ENCODE measurements at regions not wholly inside any gene's neighbourhood (a gene's known extent, or its start where the extent isn't known, plus 50 kb on each side); places are given as distances from the start of the nearest gene placed in this dataset.

DNA sequence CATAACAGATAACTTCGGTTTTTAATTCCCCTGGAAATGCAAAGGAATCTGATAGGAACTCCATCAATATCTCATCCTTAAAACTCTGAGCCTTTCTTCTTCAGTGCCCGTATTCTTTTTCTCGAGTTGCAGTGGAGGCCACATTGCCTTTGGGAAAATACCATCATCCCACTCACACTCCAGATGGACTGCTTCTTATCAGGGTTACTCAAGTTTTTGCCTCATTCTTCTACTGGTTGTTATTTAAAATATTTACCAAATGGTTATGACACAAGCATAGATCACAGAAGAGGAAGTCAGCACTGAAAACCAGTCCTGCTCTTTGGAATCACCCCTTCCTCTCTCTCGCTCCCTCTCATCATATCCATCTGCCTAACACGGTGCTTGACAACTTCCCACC is 1020.5 kb upstream of the SLC10A2 start:
- intact Hi-C loops (cut with DNase I) = no loop called here
- no peak for DNase-seq (ENCODE audit: low spot score)

DNA sequence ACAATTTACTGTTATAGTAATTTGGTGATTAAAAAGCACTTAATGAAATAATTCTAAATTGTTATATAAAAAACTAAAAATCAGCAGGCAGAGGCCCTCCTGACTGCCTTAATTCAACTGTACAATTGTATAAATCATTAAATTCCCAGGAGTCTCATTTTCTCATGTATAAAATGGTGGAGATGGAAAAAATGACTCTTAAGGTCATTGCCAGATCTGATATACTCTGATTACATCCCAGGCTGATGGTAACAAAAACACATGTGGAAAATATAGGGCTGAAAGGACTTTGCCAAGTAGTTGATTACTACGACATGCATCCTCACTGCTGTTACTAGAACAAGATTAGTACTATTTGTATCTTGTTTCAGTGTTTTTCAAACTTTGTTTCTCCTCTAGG is 1020.0 kb upstream of the SLC10A2 start:
- no peak for DNase-seq (ENCODE audit: low spot score)
- intact Hi-C loops (cut with DNase I) = no loop called here

DNA sequence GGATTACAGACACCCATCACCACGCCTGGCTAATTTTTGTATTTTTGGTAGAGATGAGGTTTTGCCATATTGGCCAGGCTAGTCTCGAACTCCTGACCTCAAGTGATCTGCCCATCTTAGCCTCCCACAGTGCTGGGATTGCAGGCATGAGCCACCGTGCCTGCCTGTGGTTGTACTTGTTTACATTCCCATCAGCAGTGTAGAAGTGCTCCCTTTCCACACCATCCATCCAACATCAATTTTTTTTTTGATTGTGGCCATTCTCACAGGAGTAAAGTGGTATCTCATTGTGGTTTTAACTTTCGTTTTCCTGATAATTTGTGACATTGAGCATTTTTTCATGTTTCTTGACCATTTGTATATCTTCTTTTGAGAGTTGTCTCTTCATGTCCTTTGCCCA is 1019.4 kb upstream of the SLC10A2 start:
- intact Hi-C loops (cut with DNase I) = no loop called here
- no peak for DNase-seq (ENCODE audit: low spot score)

DNA sequence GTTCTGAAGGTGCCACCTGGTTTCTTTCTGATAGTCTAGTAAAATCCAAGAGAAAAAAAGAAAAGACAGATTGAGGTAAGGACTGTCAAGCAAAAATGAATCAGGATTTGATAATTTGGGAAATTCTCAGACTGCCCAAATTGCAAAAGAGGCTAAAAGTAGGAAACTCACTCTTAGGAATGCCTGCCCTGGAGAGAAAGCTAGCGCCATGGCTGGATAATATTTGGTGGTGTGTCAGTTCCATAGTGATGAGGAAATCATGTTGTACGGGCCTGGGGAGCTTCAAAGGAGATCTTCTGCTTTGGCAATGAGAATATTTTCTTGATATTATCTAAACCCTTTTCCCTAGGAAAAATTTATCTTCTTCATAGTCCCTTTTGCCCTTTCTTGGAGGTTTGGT is 1008.1 kb upstream of the SLC10A2 start:
- no peak for DNase-seq (ENCODE audit: low spot score)
- intact Hi-C loops (cut with DNase I) = no loop called here

GRCh38 chr13:104071806-104072205 is 1005.6 kb upstream of the SLC10A2 start:
- intact Hi-C loops (cut with DNase I) = no loop called here
- no peak for DNase-seq (ENCODE audit: low spot score)

DNA sequence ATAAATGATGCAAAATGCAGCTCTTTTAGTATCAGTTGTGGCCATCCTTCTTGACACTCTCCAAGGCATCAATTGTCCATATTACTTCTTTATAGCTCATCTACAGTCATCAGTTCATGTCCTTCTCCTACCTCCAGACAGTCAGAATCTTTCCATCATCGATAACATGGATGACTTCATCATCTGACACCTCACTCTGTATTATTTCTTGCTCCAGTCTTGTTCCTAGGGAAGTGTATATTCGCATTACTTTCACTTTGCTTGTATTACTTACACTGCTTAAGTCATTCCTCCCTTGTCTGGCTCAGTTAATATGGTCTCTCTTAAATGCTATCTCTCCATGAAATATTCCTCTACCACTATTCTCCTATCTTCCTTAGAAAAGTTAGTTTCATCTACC is 999.1 kb upstream of the SLC10A2 start:
- intact Hi-C loops (cut with DNase I) = no loop called here
- DNase-seq (ENCODE audit: low spot score) = no peak

- DNase-seq (ENCODE audit: low spot score) = no peak
- intact Hi-C loops (cut with DNase I) = no loop called here
These were observed 991.6 kb upstream of the SLC10A2 start for GRCh38 chr13:104057861-104058260.

DNA sequence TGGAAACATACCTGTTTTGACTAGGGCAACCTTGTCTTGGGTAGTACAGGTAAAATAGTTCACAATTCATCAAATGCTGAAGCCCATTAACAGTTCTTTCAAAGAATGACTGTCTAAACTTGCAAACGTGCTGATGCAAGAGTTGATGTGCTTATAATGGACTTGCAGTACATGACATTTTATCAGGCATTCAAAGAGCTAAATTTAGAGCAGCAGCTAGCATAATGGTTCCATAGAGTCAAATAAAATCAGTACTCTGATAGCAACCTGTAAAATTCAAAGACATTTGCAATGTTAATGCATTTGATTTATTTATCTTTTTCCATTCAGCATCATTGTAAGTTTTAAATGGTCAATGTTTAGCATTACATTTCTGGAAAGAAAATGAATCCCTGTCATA is 979.7 kb upstream of the SLC10A2 start:
- no peak for DNase-seq (ENCODE audit: low spot score)
- intact Hi-C loops (cut with DNase I) = no loop called here

GRCh38 chr13:104043184-104043583 is 977.0 kb upstream of the SLC10A2 start:
- DNase-seq (ENCODE audit: low spot score) = no peak
- intact Hi-C loops (cut with DNase I) = no loop called here

DNA sequence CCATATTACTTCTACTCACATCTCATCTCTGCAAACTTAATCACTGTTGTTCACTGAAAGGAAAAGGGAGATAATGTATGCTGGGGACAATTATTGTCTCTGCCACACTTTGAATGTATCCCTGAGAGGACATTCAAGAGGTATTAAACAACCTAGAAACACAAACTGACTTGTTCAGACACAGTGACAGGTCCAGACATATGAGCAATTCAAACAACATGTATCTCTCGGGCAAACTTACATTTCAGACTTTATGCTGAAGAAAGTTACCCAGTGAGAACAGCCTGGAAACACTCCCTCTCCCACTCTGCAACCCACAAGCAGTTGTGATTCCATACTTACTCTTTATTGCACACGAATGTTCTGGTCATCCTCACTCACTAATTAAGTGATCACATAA is 968.7 kb upstream of the SLC10A2 start:
- intact Hi-C loops (cut with DNase I) = no loop called here
- DNase-seq (ENCODE audit: low spot score) = no peak

GRCh38 chr13:104025303-104025702 is 959.1 kb upstream of the SLC10A2 start:
- no peak for DNase-seq (ENCODE audit: low spot score)
- intact Hi-C loops (cut with DNase I) = no loop called here

- intact Hi-C loops (cut with DNase I) = no loop called here
- no peak for DNase-seq (ENCODE audit: low spot score)
These were observed 958.4 kb upstream of the SLC10A2 start for GRCh38 chr13:104024416-104025170.

DNA sequence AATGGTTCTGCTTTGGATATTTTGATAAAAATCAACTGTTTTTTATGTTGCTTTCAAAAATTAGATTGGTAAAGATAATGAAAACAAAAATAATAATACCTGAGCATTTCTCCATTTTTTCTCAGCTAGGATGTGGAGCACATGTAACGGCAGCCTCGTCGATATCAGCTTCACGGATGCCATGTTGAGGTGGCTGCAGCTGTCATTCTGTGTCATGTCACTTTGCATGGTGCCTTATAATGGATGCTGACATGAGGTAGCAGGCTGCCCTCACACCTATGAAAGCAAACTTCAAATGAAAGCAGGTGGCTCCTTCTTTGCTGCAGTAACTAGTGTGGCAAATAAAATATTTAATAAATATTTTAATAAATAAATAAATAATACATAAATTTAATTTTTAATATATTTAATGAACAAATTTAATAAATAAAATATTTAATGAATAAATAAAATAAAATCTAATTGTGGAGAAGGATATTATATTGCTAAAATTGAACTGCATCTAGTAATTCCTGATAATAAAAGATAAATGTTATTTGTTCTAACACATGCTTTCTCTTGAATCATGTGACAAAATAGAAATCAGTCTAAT is 955.7 kb upstream of the SLC10A2 start:
- DNase-seq (ENCODE audit: low spot score) = no peak
- intact Hi-C loops (cut with DNase I) = no loop called here

GRCh38 chr13:104017317-104017716 is 951.1 kb upstream of the SLC10A2 start:
- intact Hi-C loops (cut with DNase I) = no loop called here
- DNase-seq (ENCODE audit: low spot score) = no peak

- intact Hi-C loops (cut with DNase I) = no loop called here
- no peak for DNase-seq (ENCODE audit: low spot score)
These were observed 949.6 kb upstream of the SLC10A2 start for GRCh38 chr13:104015646-104016396.

DNA sequence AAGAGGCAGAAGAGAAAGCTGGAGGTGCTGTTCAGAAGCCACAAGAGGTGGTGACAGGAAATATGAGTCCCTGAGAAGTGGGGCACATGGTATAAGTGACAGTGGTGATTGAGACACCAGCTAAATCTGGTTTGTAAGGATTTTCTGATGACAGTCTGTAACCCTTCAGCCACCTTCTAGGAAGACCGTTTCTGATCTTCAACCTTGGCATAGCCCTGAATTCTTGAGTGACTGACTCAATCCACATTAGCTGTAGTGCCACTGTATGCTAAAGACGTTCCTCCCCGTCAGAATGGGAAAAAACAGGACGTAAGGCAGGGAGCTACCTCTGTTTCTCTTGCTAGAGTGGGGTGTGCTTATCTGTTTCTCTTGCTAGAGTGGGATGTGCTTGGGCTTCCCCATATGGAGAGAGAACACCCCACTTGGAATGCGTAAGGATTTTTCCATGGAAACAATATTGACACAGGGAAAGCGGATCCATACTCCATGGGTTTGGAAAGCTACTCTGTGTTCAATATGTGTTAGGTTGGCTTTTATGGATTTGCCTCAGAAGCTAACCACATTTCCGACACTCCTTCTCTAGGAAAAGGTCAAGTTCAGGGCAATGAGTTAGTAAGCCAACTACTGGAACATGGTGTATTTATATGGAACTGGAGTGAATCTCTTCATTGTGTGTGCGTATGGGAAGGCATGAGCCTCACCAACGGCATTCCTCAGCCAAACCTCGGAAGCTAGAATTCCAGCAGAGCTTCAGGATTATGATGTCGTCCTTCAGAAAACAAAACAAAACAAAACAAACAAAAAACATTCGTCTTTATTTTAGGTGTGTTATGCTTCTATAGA is 948.8 kb upstream of the SLC10A2 start:
- intact Hi-C loops (cut with DNase I) = no loop called here
- DNase-seq (ENCODE audit: low spot score) = no peak

GRCh38 chr13:104011505-104012241 is 945.5 kb upstream of the SLC10A2 start:
- intact Hi-C loops (cut with DNase I) = no loop called here
- DNase-seq (ENCODE audit: low spot score) = no peak

DNA sequence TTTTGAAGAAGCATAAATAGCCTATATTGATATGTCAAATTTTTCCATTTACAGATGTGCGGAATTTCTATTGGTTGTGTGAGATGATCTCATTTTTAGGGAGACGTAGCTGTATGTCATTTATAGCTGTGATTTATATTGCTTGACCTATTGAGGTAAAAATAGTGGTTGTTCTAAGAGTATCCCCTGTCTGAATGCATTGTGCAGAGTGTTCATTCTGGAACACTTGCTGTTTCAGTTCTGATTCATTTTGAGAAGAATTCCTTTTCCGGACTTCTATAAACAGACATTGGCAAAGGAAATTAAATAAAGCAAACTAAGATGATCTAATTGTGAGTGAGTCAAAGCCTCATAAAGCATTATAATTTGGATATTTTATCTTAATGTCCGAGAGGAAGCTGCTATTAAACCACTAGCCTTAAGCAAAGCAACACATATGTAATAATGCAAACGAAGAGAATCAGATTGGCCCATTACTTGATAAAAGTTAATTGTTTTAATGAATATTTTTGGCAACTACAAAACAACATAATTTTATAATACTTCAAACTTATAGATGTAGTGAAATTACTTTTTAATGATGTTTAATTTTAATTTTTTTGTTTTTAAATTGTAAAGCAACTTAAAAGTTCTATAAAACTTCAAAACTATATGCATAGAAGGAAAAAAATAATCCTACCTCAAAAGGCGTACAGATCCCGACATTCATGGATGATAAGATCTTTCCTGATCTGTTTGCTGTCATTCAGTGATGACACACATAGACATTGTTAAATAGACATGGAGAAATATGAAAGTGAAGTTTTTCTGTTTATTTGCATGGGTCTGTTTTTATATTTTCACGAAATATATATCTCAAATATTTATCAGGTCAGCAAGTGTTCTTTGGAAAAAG is 942.6 kb upstream of the SLC10A2 start:
- DNase-seq (ENCODE audit: low spot score) = no peak
- intact Hi-C loops (cut with DNase I) = no loop called here

Data from cardiac septum (tissue), 1 donor.